ENCODE measurements at regions not wholly inside any gene's neighbourhood (a gene's known extent, or its start where the extent isn't known, plus 50 kb on each side); places are given as distances from the start of the nearest gene placed in this dataset.

DNA sequence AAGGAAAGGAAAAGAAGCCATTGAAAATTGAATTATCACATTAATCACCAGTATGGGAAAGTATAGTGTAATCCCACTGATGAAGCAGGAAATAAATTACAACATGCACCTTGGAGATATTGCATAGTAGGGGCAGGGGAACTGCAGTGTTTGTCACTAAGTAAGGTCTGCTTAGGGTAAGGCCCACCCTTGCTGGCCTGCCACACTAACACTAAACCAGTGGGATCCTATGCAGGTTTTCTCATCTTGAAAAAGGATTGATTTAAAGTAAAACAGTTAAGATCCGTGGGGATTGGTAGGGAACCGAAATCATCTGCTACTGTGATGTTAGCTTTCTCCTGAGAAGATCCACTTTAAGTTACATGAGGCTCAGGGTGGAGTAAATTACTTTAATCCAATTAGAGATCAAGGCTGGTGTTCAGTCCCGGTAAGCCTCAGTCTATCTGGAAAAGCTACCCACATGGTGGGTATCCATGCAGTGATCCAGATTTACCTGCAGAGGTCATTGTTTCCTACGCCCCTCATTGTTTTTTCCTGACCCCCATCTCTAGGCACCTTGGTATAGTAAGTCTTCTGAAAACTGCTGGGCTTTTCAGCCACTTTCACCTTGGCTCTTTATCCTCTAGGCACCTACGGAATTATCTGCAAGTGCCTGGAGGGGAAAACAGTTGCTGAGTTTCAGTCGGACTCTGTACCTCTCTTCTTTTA is 1014.9 kb upstream of the ATXN8OS start:
- no peak for TF ChIP-seq CTCF (IDR thresholded peaks at IDR 0.05 in 8 of 11, conservative IDR thresholded peaks at IDR 0.05 in 3 of 11)
- no peak for TF ChIP-seq POLR2A (IDR thresholded peaks at IDR 0.05)

Measured in spleen (tissue), 7 donors.